ENCODE measurements at regions not wholly inside any gene's neighbourhood (a gene's known extent, or its start where the extent isn't known, plus 50 kb on each side); places are given as distances from the start of the nearest gene placed in this dataset.

DNA sequence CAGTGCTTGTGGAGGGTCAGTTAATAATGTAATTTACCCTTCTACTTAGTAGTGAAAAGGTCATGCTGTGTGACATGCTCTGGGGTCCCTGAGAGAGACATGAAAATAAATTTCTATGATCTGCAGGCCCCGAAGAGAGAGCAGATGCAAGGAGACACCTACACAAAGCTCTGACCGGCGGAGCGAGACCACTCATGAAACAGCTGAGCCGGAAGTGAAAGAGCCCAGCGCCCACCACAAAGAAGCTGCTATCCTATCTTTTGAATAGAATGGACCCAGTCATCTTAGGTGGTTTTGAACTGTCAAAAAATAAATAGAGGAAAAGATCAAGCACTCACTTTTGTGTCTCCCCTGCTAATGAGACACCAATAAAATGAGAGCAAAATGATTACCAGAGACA lies 190.0 kb downstream of the MED10 start:
- TF ChIP-seq EZH2 (IDR thresholded peaks at IDR 0.05; ENCODE audit: borderline replicate concordance, low read length) = no peak
- TF ChIP-seq, protein P1, sequence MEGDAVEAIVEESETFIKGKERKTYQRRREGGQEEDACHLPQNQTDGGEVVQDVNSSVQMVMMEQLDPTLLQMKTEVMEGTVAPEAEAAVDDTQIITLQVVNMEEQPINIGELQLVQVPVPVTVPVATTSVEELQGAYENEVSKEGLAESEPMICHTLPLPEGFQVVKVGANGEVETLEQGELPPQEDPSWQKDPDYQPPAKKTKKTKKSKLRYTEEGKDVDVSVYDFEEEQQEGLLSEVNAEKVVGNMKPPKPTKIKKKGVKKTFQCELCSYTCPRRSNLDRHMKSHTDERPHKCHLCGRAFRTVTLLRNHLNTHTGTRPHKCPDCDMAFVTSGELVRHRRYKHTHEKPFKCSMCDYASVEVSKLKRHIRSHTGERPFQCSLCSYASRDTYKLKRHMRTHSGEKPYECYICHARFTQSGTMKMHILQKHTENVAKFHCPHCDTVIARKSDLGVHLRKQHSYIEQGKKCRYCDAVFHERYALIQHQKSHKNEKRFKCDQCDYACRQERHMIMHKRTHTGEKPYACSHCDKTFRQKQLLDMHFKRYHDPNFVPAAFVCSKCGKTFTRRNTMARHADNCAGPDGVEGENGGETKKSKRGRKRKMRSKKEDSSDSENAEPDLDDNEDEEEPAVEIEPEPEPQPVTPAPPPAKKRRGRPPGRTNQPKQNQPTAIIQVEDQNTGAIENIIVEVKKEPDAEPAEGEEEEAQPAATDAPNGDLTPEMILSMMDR (IDR thresholded peaks at IDR 0.05; ENCODE audit: low read length) = no peak
- Histone ChIP-seq H3K4me2 (ENCODE audit: low read length) (peak overlapping the region; percentile 61), H3K79me2 (ENCODE audit: insufficient read depth, low read length) (no peaks in the 10 kb centered on the region), H3K9me3 (ENCODE audit: low read length) (no peaks in the 10 kb centered on the region), H3K27ac (ENCODE audit: low read depth, low read length, poor library complexity, severe bottlenecking) (peak overlapping the region; percentile 99), H3K4me1 (ENCODE audit: insufficient read depth, low read length, severe bottlenecking) (peaks cover 88% of the 10 kb centered on the region), H3F3A (ENCODE audit: insufficient read depth, low read length) (no peaks in the 10 kb centered on the region), H3K4me3 (ENCODE audit: low read depth, low read length, poor library complexity, severe bottlenecking) (peak overlapping the region; percentile 13), H3K36me3 (ENCODE audit: insufficient read depth, low read length) (no peaks in the 10 kb centered on the region), H4K20me1 (ENCODE audit: insufficient read depth, low read length) (no peaks in the 10 kb centered on the region), H3K27me3 (ENCODE audit: insufficient read depth, low read length) (no peaks in the 10 kb centered on the region), H2AFZ (ENCODE audit: low read length) (no peak overlapping the region), H3K9ac (ENCODE audit: low read length) (peak overlapping the region; percentile 67), H3K9me2 (ENCODE audit: low read depth, low read length) (no peaks in the 10 kb centered on the region)

DNA sequence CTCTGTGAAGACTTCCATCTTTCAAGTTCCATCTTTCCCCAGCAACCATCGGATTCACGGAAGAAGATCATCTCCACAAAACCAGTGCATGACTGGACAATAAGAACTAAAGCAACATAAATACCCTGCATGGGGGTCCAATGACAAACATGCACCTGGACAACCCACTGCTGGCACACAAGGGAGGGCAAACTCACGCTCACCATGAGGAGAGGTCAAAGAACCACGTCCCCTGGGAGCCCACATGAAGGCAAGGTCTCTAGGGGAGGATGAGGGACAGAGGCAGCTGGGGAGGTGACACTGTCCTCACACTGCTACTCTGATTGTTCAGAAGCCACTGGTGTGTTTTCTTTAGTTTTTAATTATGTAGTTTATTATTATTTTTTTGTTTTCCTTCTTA lies 190.8 kb downstream of the MED10 start:
- H3K4me3 ChIP-seq (ENCODE audit: low read depth, low read length, poor library complexity, severe bottlenecking) = no peak overlapping the region
- no peaks in the 10 kb centered on the region for H3K9me3 ChIP-seq (ENCODE audit: low read length)

DNA sequence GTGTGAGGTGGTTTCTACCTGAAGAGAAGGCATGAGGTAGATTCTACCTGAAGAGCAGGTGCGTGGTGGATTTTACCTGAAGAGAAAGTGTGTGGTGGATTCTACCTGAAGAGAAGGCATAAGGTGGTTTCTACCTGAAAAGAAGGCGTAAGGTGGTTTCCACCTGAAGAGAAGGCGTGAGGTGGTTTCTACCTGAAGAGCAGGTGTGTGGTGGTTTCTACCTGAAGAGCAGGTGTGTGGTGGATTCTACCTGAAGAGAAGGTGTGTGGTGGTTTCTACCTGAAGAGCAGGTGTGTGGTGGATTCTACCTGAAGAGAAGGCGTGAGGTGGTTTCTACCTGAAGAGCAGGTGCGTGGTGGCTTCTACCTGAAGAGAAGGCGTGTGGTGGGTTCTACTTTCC lies 192.8 kb downstream of the MED10 start:
- Histone ChIP-seq H3K9me3 (ENCODE audit: low read length) (no peaks in the 10 kb centered on the region), H3K4me1 (ENCODE audit: insufficient read depth, low read length, severe bottlenecking) (peaks cover 80% of the 10 kb centered on the region), H3K79me2 (ENCODE audit: insufficient read depth, low read length) (no peaks in the 10 kb centered on the region), H4K20me1 (ENCODE audit: insufficient read depth, low read length) (no peaks in the 10 kb centered on the region), H2AFZ (ENCODE audit: low read length) (no peak overlapping the region), H3K27me3 (ENCODE audit: insufficient read depth, low read length) (no peaks in the 10 kb centered on the region), H3K9ac (ENCODE audit: low read length) (no peak overlapping the region), H3K9me2 (ENCODE audit: low read depth, low read length) (no peaks in the 10 kb centered on the region), H3K4me2 (ENCODE audit: low read length) (no peak overlapping the region), H3F3A (ENCODE audit: insufficient read depth, low read length) (no peaks in the 10 kb centered on the region), H3K36me3 (ENCODE audit: insufficient read depth, low read length) (no peaks in the 10 kb centered on the region), H3K27ac (ENCODE audit: low read depth, low read length, poor library complexity, severe bottlenecking) (no peak overlapping the region), H3K4me3 (ENCODE audit: low read depth, low read length, poor library complexity, severe bottlenecking) (no peak overlapping the region)
- no peak for TF ChIP-seq EZH2 (IDR thresholded peaks at IDR 0.05; ENCODE audit: borderline replicate concordance, low read length)
- TF ChIP-seq, protein P1 (IDR thresholded peaks at IDR 0.05; ENCODE audit: low read length) = no peak

More for the DNA sequence above, 190.8 kb downstream of the MED10 start:
- Histone ChIP-seq H3K9me2 (ENCODE audit: low read depth, low read length) (no peaks in the 10 kb centered on the region), H3K79me2 (ENCODE audit: insufficient read depth, low read length) (no peaks in the 10 kb centered on the region), H3K9ac (ENCODE audit: low read length) (peak overlapping the region; percentile 67), H3F3A (ENCODE audit: insufficient read depth, low read length) (no peaks in the 10 kb centered on the region), H3K36me3 (ENCODE audit: insufficient read depth, low read length) (no peaks in the 10 kb centered on the region), H3K4me1 (ENCODE audit: insufficient read depth, low read length, severe bottlenecking) (peaks cover 81% of the 10 kb centered on the region), H3K27me3 (ENCODE audit: insufficient read depth, low read length) (no peaks in the 10 kb centered on the region), H3K27ac (ENCODE audit: low read depth, low read length, poor library complexity, severe bottlenecking) (peak overlapping the region; percentile 99), H2AFZ (ENCODE audit: low read length) (no peak overlapping the region), H4K20me1 (ENCODE audit: insufficient read depth, low read length) (no peaks in the 10 kb centered on the region), H3K4me2 (ENCODE audit: low read length) (peak overlapping the region; percentile 61)
- TF ChIP-seq EZH2 (IDR thresholded peaks at IDR 0.05; ENCODE audit: borderline replicate concordance, low read length) = no peak
- TF ChIP-seq, protein P1 (IDR thresholded peaks at IDR 0.05; ENCODE audit: low read length) = no peak
